ENCODE measurements at regions not wholly inside any gene's neighbourhood (a gene's known extent, or its start where the extent isn't known, plus 50 kb on each side); places are given as distances from the start of the nearest gene placed in this dataset.
A peak's percentile ranks its signal among the peaks of the same experiment; 100 is the strongest.

GRCh38 chr5:84685121-84685894 lies 300.6 kb upstream of the EDIL3 start:
- Histone ChIP-seq H3K4ac (replicated peaks; ENCODE audit: insufficient read length, low read depth, low read length) (no peak overlapping the region), H3K79me2 (ENCODE audit: control insufficient read depth in 1 of 2, insufficient read depth in 2 of 2, low read length in 2 of 2) (no peaks in the 10 kb centered on the region), H3K9ac (replicated peaks in 1 of 4; ENCODE audit: extremely low read depth in 1 of 4, low read depth in 3 of 4, low read length in 3 of 4) (no peak overlapping the region), H3K36me3 (ENCODE audit: control insufficient read depth in 2 of 4, insufficient read depth in 4 of 4, low read length in 3 of 4) (no peaks in the 10 kb centered on the region), H3K4me2 (ENCODE audit: insufficient read depth in 1 of 2, low read depth in 2 of 2, low read length in 2 of 2) (no peak overlapping the region), H2AFZ (ENCODE audit: low read length) (peak overlapping the region; percentile 86; the same call in 1 of the 2 replicates), H3K27me3 (replicated peaks in 1 of 4; ENCODE audit: control insufficient read depth in 3 of 4, extremely low read depth in 1 of 4, insufficient read depth in 3 of 4, low read length in 3 of 4) (no peaks in the 10 kb centered on the region), H3K27ac (ENCODE audit: low read depth, low read length) (no peak overlapping the region), H3K23ac (ENCODE audit: insufficient read length) (no peak overlapping the region), H2BK12ac (ENCODE audit: low read depth, low read length) (no peak overlapping the region), H3K4me1 (replicated peaks in 1 of 4; ENCODE audit: control insufficient read depth in 3 of 4, insufficient read depth in 4 of 4, low read length in 3 of 4) (peaks cover 0 to 3% (median 0%) of the 10 kb centered on the region in 4 experiments; a peak in 1 of 7 replicates), H3K56ac (replicated peaks; ENCODE audit: insufficient read length, low read depth, low read length) (no peak overlapping the region), H3K23me2 (ENCODE audit: low read depth, low read length) (no peaks in the 10 kb centered on the region), H2BK5ac (ENCODE audit: low read depth, low read length) (no peak overlapping the region), H3K4me3 (ENCODE audit: extremely low read depth in 1 of 4, insufficient read depth in 2 of 4, low read depth in 3 of 4, low read length in 4 of 4) (no peak overlapping the region), H3K79me1 (ENCODE audit: low read depth, low read length) (no peaks in the 10 kb centered on the region), H2BK20ac (ENCODE audit: low read length) (no peak overlapping the region), H4K20me1 (replicated peaks in 1 of 2; ENCODE audit: control insufficient read depth in 1 of 2, insufficient read depth in 2 of 2, low read length in 2 of 2) (no peaks in the 10 kb centered on the region), H2BK15ac (ENCODE audit: low read length) (no peak overlapping the region), H2AK5ac (ENCODE audit: low read depth, low read length) (no peak overlapping the region), H4K5ac (ENCODE audit: insufficient read length, low read depth, low read length) (no peak overlapping the region), H2BK120ac (replicated peaks; ENCODE audit: low read depth, low read length) (no peak overlapping the region), H3K14ac (ENCODE audit: insufficient read length) (no peak overlapping the region), H4K8ac (ENCODE audit: extremely low read depth, insufficient read depth, low read length) (no peak overlapping the region), H3K9me3 (ENCODE audit: insufficient read depth in 2 of 2, low read depth in 1 of 2, low read length in 1 of 2) (no peaks in the 10 kb centered on the region), H4K91ac (replicated peaks; ENCODE audit: insufficient read length, low read length) (no peak overlapping the region), H3K18ac (ENCODE audit: extremely low read depth, low read length) (0 out of 2 replicates have a peak overlapping the region, but pooled peaks have one; percentile 38)
- ChIA-PET CTCF (ENCODE audit: partially characterized antibody) (no interaction called here), POLR2A (ENCODE audit: partially characterized antibody) (no interaction called here)
- 87% methylated on average over 6 of the region's 6 CpGs; no CpG with 5 or more reads in 1 of the 2 experiments for WGBS, 2 experiments (ENCODE audit: extremely low coverage in 1 of 2, insufficient coverage in 1 of 2, insufficient read length in 1 of 2, insufficient replicate concordance in 2 of 2, low coverage in 1 of 2, low lambda C conversion rate in 2 of 2, missing lambda C conversion rate in 1 of 2)
- DNase-seq (ENCODE audit: low read depth in 1 of 2, low spot score in 2 of 2) (no peak), FAIRE-seq (peak; percentile 45)
- TF ChIP-seq TEAD4 (IDR thresholded peaks at IDR 0.05; ENCODE audit: low read depth, low read length) (no peak), RBBP5 (IDR thresholded peaks at IDR 0.05; ENCODE audit: borderline replicate concordance, low read depth, low read length) (no peak), RAD21 (IDR thresholded peaks at IDR 0.05 in 1 of 2, conservative IDR thresholded peaks at IDR 0.05 in 1 of 2; ENCODE audit: low read depth in 2 of 2, low read length in 2 of 2) (no peak), POLR2A (IDR thresholded peaks at IDR 0.05; ENCODE audit: control extremely low read depth in 1 of 2, low read depth in 2 of 2, low read length in 2 of 2) (no peak), TBP (IDR thresholded peaks at IDR 0.05; ENCODE audit: low read depth, low read length) (no peak), TAF1 (IDR thresholded peaks at IDR 0.05; ENCODE audit: low read depth, low read length) (no peak), PHF8 (conservative IDR thresholded peaks at IDR 0.05; ENCODE audit: low read depth, low read length) (no peak), SIX5 (IDR thresholded peaks at IDR 0.05; ENCODE audit: low read depth, low read length) (no peak), SRF (IDR thresholded peaks at IDR 0.05; ENCODE audit: low read depth, low read length) (no peak), BCL11A (IDR thresholded peaks at IDR 0.05; ENCODE audit: low read depth in 2 of 2, low read length in 2 of 2) (no peak), CBX8 (IDR thresholded peaks at IDR 0.05; ENCODE audit: borderline replicate concordance, low read depth, low read length) (no peak), BACH1 (IDR thresholded peaks at IDR 0.05; ENCODE audit: low read length) (no peak), KDM1A (IDR thresholded peaks at IDR 0.05; ENCODE audit: borderline replicate concordance, low read length) (no peak), CTBP2 (IDR thresholded peaks at IDR 0.05; ENCODE audit: borderline replicate concordance, insufficient read depth, insufficient read length, low read length) (no peak)

All from H1 (cell line).